Activated CD4-positive, alpha-beta T cell treated with anti-CD3 and anti-CD28 coated beads, Interleukin-2, amount 50 U/mL, for 16 hours (primary cell): ENCODE measurements at regions not wholly inside any gene's neighbourhood (a gene's known extent, or its start where the extent isn't known, plus 50 kb on each side); places are given as distances from the start of the nearest gene placed in this dataset.

Source experiments
- DNase-seq: peaks from one replicate; pipeline ENCODE4 v3.0.0-alpha.2; 2020

GRCh38 chr2:128402911-128403670 is 84.4 kb upstream of the HS6ST1 start:
- DNase-seq: no peak

GRCh38 chr2:128403814-128404708 is 85.4 kb upstream of the HS6ST1 start:
- no peak for DNase-seq

DNA sequence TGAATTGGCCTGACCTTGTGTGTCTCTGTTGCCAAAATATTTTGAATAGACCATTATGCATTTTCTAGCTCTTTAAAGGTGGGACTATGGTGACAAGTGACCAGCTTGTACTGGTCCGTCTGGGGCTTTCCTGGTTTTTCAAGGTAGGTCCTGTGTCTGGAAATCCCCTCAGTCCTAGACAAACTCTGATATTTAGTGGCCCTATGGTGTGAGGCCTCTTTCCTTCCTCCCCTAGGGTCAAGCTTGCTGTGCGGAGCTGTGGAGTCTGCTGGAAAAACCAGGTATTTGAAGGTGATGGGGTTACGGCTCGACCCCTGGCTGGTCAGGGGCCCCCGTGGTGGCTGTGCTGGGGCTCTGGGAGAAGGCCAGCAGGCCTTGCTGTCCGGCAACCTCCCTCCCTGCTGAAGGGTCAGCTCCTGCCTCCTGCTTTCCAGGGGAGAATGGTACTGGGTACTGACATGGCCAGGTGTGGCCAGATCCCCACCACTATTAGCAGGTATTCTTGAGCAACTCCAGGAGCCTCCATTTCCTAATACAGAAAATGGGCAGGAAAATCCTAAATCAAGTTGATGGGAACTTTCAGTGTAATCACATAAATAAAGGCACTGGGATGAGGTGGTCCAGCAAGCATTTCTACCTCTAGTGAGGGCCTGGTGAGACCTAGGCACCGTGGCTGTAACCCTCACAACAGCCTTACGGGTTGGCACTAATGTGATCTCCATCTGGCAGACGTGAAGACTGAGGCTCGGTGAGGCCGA is 86.2 kb upstream of the HS6ST1 start:
- DNase-seq: no peak

- no peak for DNase-seq
Measured at GRCh38 chr2:128405467-128405900, 86.8 kb upstream of the HS6ST1 start.

- no peak for DNase-seq
Measured at GRCh38 chr2:128405981-128406613, 87.4 kb upstream of the HS6ST1 start.

- DNase-seq: no peak
Measured at GRCh38 chr2:128406736-128407554, 88.3 kb upstream of the HS6ST1 start.

GRCh38 chr2:128408349-128409305 is 90.0 kb upstream of the HS6ST1 start:
- no peak for DNase-seq

- DNase-seq: no peak
Measured at GRCh38 chr2:128409326-128410034, 90.8 kb upstream of the HS6ST1 start.

- no peak for DNase-seq
Measured at GRCh38 chr2:128410035-128410757, 91.5 kb upstream of the HS6ST1 start.

DNA sequence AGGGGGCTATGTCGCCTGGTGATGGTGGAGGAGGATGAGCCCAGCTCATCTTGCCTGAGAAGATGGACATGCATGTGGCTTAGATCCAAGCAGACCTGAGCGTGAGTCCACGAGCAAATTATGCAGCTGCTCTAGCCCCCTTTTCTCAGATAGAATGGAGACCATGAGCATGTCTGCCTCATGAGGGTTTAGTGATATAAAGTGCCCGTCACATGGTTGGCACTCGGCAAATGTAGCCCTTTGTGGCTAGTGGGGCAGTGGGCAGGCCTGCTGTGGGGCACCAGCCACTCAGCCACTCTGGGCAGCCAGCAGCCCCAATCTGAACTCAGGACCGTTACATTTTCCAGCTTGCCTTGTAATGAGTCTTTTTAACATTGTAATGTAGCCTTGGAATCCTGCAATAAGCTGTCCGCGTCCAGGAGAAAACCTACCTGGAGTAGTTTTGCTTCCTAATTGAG is 92.1 kb upstream of the HS6ST1 start:
- DNase-seq: no peak

- no peak for DNase-seq
Measured at GRCh38 chr2:128411431-128411830, 92.8 kb upstream of the HS6ST1 start.

GRCh38 chr2:128412181-128412871 is 93.7 kb upstream of the HS6ST1 start:
- no peak for DNase-seq

GRCh38 chr2:128413014-128413717 is 94.5 kb upstream of the HS6ST1 start:
- no peak for DNase-seq

DNA sequence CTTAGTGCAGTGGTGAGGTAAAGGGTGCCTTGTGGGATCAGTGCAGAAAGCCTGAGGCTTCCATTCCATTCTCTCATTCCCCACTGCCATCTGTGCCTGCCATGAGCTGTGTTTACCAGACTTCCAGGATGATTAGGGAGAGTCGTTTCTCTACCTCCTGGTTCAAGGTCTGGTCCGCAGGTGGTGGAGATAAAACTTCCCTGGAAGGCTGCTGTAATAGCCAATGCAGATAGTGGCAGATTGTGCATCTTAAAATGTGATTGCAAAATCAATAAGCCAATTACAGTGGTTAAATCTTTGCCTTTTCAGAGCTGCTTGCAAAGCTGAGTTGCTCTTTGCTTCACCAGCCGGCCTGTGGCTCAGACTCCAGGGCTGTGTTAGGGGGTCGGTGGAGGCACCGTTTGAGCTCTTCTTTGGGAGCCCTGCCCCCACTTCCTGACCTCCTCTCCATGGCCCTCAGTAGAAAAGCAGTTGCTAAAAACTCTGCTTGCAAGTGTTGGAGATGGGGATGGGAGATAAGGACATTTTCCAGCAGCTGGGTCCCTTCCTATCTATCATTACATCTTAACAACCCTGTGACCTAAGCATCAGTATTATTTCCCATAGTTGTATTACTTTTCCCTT is 95.2 kb upstream of the HS6ST1 start:
- no peak for DNase-seq

GRCh38 chr2:128414351-128414750 is 95.7 kb upstream of the HS6ST1 start:
- DNase-seq: no peak

GRCh38 chr2:128414946-128415778 is 96.5 kb upstream of the HS6ST1 start:
- no peak for DNase-seq

- DNase-seq: no peak
Measured at GRCh38 chr2:128415779-128416061, 97.1 kb upstream of the HS6ST1 start.
